Hepatocyte (in vitro differentiated cells): ENCODE measurements at regions not wholly inside any gene's neighbourhood (a gene's known extent, or its start where the extent isn't known, plus 50 kb on each side); places are given as distances from the start of the nearest gene placed in this dataset.

ENCODE experiments used
- CTCF ChIP-seq: fragments of 200-600 bp; sonication (generic); IDR thresholded peaks from 2 replicates; pipeline ENCODE4 v1.5.1; 2016; ENCODE audit warnings: antibody characterized with exemption, mild to moderate bottlenecking; ENCODE audit not compliant: poor library complexity
- EZH2 ChIP-seq: fragments of 200-600 bp; sonication (generic); IDR thresholded peaks from 2 replicates; pipeline ENCODE4 v1.6.1; 2016; ENCODE audit warnings: antibody characterized with exemption, mild to moderate bottlenecking, borderline replicate concordance

- TF ChIP-seq CTCF (no peak), EZH2 (no peak)
Observed at GRCh38 chr18:77344786-77345500, 95.3 kb downstream of the GALR1 start.
